GM12874 (cell line): ENCODE measurements at regions not wholly inside any gene's neighbourhood (a gene's known extent, or its start where the extent isn't known, plus 50 kb on each side); places are given as distances from the start of the nearest gene placed in this dataset.

Experiments used
- CTCF ChIP-seq: IDR thresholded peaks from 2 replicates; pipeline ENCODE4 v1.5.1; 2011; ENCODE audit warnings: low read depth, mild to moderate bottlenecking, control low read depth, low read length, moderate library complexity; ENCODE audit not compliant: insufficient read depth

DNA sequence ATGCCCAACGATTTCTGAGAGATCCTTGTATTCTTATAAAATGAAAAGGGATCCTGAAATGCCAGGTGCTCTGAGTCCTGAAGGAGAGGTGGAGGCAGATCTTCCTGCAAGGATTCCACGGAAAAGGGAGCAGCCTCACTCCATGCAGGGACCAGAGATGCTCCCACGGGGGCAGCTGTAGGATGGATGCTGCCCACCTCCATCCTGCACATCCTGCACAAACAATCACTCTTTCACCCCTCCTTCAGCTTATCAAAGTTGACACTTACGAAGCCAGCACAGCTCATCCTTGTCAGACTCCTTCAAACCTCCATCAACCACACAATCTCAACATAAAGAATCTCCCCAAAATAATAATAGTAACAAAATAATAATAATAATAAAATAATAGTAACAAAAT lies 119.1 kb downstream of the GGTLC2 start:
- no peak for TF ChIP-seq CTCF

- TF ChIP-seq CTCF: no peak
Observed at GRCh38 chr22:22764085-22764484, 119.7 kb downstream of the GGTLC2 start.

DNA sequence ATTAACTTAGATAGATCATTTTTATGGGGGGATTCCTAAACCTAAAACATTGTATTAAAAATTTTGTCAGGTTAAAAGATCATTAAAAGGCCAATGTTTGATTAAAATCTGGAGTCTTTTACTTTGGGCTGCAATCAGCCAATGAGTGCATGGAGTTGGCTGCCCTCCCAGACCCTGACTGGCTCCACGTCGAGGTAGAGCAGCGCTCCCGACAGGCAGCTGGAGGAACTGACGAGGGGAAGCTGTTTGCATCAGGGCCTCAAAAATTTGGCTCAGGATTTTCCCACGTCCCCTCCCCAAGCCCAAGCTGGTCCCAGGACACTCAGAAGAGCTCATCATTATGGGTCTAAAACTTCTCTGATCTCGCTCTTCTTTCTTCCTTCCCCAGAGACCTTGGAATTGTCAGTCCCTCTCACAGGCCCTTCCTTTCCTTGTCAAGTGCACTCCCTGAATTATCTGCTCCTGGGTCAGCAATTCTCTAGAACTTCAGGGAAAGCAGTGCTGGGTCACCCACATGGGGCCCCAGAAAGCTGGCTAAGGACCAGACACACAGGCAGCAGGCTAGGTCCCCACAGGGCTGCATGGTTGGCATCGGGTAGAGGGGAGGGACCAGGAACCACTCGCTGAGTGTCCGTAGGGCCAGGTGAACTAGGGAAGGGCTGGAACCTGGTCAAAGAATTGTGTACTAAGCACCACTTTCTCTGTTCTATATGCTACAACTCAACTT lies 119.6 kb upstream of the IGLL5 start:
- peak; percentile 51; the same call in 1 of the 2 replicates for TF ChIP-seq CTCF

DNA sequence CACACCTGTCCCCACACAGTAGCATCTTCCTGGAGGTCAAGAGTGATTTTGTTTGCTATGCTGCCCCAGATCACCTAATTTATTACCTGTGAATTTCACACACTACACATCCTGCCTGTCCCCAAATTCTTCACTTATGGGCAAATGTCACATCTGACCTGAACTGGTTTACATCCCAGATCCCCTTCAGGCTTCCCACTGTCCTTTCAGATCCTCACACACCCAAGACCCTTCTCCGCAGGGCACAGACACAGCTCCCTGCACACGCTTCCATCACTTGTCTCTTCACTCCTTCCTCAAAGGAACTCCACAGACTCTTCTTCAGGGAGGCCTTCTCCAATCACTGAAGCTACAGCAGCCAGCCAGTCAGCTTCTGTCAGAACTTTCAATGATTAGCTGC lies 118.7 kb upstream of the IGLL5 start:
- no peak for TF ChIP-seq CTCF

DNA sequence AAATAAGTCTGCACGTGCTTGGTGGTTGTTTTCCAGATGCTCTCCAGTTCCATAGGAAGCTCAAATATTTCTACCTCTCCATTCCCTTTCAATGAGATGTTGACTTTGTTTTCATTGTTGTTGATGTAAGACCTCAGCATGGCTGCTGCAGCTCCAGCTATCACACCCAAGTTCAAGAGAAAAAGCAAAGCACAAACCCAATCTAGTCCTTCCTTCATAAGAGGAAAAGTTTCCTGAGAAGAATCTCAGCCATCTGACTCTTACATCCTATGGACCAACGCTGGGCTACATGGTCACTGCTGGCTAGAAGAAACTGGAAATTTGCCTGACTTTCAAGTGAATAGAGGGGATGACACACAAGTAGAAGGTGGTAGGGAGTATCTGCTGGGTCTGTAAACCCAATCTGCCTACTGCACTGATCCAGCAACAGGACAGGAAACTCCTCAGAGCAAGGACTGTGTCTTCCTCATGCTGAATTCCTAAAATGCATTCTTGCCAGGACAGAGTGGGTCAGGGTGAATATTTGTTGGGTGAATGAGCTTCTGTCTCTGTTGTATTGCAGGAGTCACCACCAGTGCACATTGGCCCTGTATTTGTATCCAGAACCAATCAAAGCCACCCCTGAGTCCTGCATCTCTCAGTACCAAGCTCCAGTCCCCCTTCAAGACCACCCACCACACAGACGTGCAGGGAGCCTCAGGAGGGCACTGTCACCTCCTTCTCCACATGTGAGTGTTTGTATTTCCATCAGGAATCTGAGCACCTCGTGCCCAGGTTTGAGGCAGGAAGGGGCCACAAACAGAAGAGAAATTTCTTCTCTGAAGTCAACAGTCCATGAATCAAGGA lies 118.0 kb upstream of the IGLL5 start:
- TF ChIP-seq CTCF: no peak

- TF ChIP-seq CTCF: peak; percentile 75
Observed at GRCh38 chr22:22770280-22770871, 117.2 kb upstream of the IGLL5 start.

GRCh38 chr22:22770881-22771280 lies 116.7 kb upstream of the IGLL5 start:
- no peak for TF ChIP-seq CTCF
